Adipocyte (in vitro differentiated cells): ENCODE measurements at regions not wholly inside any gene's neighbourhood (a gene's known extent, or its start where the extent isn't known, plus 50 kb on each side); places are given as distances from the start of the nearest gene placed in this dataset.

Experiments
- DNase-seq: peaks from one replicate; pipeline ENCODE4 v3.0.0-alpha.2; 2015; ENCODE audit warnings: low read depth
- H3K27me3 ChIP-seq: replicated peaks from 2 replicates; pipeline ENCODE4 v1.7.0; 2013; ENCODE audit warnings: mild to moderate bottlenecking, low read length, moderate library complexity; ENCODE audit not compliant: control insufficient read depth, insufficient read depth
- H3K36me3 ChIP-seq: 2 replicates; pipeline ENCODE4 v1.7.0; 2013; ENCODE audit warnings: low read length, mild to moderate bottlenecking, moderate library complexity; ENCODE audit not compliant: control insufficient read depth, insufficient read depth, severe bottlenecking
- H3K4me1 ChIP-seq: 2 replicates; pipeline ENCODE4 v1.7.0; 2013; ENCODE audit warnings: mild to moderate bottlenecking, low read length, moderate library complexity; ENCODE audit not compliant: control insufficient read depth, insufficient read depth
- H3K4me3 ChIP-seq: 2 replicates; pipeline ENCODE4 v1.7.0; 2013; ENCODE audit warnings: mild to moderate bottlenecking, low read length, moderate library complexity
- H3K9ac ChIP-seq: 2 replicates; pipeline ENCODE4 v1.7.0; 2013; ENCODE audit warnings: mild to moderate bottlenecking, low read length, moderate library complexity
- H3K9me3 ChIP-seq: 2 replicates; pipeline ENCODE4 v1.7.0; 2013; ENCODE audit warnings: mild to moderate bottlenecking, low read length, moderate library complexity; ENCODE audit not compliant: control insufficient read depth

DNA sequence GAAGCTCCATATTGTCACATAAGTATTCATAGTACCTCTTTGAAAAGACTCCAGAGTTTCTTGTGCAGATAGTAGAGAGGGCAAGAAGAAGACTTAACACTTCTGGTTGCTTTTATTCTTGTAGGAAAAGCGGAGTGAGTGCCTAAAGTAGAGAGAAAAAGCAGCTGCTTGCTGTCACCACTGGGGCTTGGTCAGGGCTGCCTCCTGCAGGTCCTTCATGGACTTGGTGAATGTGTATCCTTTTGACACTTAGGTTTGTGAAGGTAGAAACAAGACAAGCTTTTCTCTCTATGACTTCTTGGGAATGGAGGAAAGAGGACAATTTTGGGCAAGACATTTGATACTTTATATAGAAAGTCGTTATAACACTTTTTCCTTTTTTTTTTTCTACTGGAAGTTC is 312.8 kb upstream of the FANCL start:
- no peaks in the 10 kb centered on the region for H3K9me3 ChIP-seq
- no peaks in the 10 kb centered on the region for H3K27me3 ChIP-seq
- peak; percentile 2 for DNase-seq
- no peaks in the 10 kb centered on the region for H3K4me1 ChIP-seq
- no peaks in the 10 kb centered on the region for H3K36me3 ChIP-seq
- H3K4me3 ChIP-seq = no peak overlapping the region
- no peak overlapping the region for H3K9ac ChIP-seq

DNA sequence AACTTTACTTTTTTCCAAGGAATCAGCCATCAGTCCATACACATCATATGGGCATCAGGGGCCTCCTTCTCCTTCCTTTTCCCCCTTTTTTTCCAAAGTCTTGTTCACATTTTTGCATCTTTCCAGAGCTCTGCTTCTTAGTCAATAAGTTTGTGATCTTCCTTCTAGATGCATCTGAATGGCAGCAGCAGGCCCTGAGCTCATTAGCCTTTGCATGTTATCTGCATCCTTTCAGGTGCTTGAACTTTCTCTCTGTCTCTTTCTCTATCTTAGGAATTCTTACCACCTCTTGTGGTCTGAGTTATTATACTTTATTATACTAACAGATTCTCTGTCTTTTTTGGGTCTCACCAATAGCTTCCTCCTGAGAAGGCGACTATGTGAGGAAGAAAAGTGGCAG is 312.4 kb upstream of the FANCL start:
- DNase-seq = no peak
- Histone ChIP-seq H3K4me3 (no peak overlapping the region), H3K4me1 (no peaks in the 10 kb centered on the region), H3K36me3 (no peaks in the 10 kb centered on the region), H3K9me3 (no peaks in the 10 kb centered on the region), H3K9ac (no peak overlapping the region), H3K27me3 (no peaks in the 10 kb centered on the region)

DNA sequence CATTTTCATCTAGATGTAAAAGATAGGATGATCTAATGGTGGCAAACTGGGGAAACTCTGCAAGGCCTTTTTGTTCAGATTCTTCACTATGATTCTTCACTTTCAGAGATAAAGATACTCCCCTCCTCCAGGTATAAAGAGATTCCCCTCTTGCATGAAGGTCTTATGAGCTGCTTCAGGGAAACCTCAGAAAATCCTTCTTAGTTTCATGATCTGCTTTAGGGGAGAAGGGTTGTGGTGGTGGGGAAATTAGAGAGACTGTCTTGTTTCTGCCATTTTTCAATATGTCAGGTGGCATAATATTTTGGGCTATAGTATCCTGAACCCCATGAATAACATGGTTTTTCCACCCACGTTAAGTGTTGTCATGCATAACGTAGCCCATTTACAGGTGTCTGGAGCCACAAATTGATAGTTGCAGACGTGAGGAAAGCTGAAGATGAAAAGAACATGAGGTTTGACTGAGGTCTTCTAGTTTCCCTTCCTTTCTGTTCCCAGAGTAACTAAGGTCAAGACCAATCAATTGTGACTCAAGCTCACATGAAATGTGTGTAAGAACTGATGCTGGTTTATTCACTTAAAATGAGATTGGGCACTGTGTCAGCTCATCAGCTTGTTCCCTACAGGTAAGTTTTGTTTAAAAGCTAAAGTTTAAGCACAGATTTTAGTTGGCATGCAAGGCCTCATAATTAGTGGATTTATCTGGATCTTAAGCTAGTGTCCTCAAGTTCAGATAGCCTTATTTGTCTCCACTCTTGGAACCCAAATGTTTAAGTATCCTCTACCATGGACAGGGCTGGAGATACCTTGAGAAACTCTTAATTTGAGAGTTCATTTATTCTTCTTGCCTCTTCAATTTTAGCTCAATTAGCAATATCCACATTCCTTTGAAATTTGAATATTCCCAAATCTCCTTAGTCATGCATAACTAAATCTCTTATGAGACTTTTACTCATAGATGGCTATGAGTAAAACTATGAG is 304.5 kb upstream of the FANCL start:
- DNase-seq = no peak
- no peak overlapping the region for H3K4me3 ChIP-seq
- H3K9me3 ChIP-seq = no peaks in the 10 kb centered on the region
- H3K4me1 ChIP-seq = no peaks in the 10 kb centered on the region
- no peak overlapping the region for H3K9ac ChIP-seq
- H3K27me3 ChIP-seq = no peaks in the 10 kb centered on the region
- H3K36me3 ChIP-seq = no peaks in the 10 kb centered on the region

DNA sequence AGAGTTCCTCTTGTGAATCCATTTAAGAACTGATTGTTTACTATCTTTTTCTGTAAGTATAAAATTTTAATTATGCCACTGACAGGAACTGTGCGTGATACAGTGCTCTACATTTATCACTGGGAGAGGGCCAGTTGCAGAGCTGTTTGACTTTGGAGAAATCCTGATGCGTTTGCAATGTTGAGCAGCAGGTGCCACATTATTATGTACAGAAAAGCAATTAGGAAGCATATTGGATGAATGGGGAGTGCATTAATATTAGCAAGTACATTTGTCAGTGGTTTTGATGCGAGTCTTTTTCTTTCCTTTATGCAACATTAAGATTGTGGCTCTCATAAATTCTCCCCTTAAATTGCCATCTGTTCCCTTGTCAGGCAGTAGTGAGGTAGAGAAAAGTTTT is 302.3 kb upstream of the FANCL start:
- Histone ChIP-seq H3K9me3 (no peaks in the 10 kb centered on the region), H3K36me3 (no peaks in the 10 kb centered on the region), H3K4me1 (peaks cover 8% of the 10 kb centered on the region), H3K9ac (no peak overlapping the region), H3K4me3 (no peak overlapping the region), H3K27me3 (no peaks in the 10 kb centered on the region)
- DNase-seq = no peak

DNA sequence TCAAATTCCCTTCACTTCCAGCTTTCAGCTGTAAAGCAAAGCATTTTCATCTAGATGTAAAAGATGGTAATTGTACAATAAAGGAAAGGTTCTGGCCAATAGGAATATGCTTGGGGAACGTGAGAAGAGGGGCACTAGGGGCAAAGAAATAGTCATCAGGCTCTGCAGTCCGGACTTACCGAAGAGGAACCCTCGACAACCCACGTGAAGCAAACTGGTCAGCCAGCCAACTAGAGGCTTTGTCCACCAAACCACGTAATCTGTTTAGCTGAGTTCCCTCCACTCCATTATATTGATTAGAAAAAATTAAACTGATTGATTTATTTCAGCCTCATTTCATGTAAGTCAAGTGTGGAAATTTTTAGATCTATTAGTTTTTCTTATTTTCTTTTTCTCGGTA is 300.4 kb upstream of the FANCL start:
- no peaks in the 10 kb centered on the region for H3K9me3 ChIP-seq
- no peak overlapping the region for H3K9ac ChIP-seq
- H3K4me1 ChIP-seq = peaks cover 8% of the 10 kb centered on the region
- no peaks in the 10 kb centered on the region for H3K27me3 ChIP-seq
- DNase-seq = no peak
- H3K36me3 ChIP-seq = no peaks in the 10 kb centered on the region
- no peak overlapping the region for H3K4me3 ChIP-seq

DNA sequence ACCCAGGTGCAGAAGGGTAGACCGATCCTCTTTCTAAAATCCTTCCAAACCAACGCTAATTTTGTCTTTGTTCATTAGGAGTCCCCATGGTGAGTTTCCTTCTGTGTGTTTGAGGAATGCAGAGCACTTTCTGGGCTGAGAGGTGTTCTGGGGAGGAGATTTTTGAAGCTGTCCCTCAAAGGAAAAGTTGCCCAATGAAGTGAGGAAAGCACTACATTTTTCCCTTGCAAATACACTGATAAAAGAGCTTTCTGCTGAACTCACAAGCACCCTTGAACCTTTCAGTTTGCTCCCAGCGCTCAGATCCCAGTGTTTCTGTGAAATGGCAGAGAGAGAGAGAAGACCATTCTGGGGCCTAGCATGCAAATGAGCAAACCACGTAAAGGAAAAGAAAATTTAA is 299.6 kb upstream of the FANCL start:
- H3K9ac ChIP-seq = no peak overlapping the region
- H3K36me3 ChIP-seq = no peaks in the 10 kb centered on the region
- H3K9me3 ChIP-seq = no peaks in the 10 kb centered on the region
- H3K4me1 ChIP-seq = peaks cover 8% of the 10 kb centered on the region
- H3K27me3 ChIP-seq = no peaks in the 10 kb centered on the region
- H3K4me3 ChIP-seq = no peak overlapping the region
- no peak for DNase-seq

DNA sequence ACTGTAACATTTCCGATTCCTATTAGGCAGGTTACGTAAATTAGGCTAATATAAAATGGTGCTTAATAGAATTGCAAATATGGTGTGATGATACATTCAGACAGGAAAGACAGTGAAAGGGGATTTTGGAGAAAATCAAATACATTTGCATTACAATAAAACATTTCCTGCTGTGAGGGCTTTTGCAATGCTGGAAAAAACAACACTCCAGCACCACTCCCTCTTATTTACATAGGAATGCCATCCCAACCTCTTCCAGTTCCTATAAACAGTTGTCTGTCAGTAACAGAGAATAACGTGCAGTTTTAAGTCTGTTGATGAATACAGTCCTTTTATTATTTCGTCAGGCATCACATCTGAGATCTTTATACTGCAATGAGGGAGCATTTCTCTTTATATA is 298.8 kb upstream of the FANCL start:
- Histone ChIP-seq H3K4me3 (peak overlapping the region; percentile 34), H3K27me3 (no peaks in the 10 kb centered on the region), H3K4me1 (peaks cover 8% of the 10 kb centered on the region), H3K9me3 (no peaks in the 10 kb centered on the region), H3K36me3 (no peaks in the 10 kb centered on the region), H3K9ac (no peak overlapping the region)
- peak; percentile 3 for DNase-seq

DNA sequence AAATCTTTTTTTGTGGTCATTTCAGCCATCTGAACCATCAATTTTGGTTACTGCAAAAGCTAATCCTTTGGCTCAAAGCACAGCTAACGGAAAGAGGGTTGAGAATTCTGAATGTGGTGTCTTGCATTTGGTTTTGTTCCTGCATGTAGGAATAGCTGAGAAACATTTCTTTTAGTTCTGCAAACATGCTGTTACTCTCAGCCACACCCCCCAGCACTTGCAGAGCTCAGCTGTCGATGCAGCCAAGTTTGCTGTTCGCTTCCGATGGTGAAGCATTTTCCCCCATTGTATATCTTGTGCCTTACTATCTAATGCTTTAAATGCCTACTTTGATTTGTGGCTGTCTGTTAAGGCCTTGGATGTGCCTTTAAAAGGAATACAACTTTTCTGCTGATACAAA is 294.9 kb upstream of the FANCL start:
- H3K4me3 ChIP-seq = no peak overlapping the region

DNA sequence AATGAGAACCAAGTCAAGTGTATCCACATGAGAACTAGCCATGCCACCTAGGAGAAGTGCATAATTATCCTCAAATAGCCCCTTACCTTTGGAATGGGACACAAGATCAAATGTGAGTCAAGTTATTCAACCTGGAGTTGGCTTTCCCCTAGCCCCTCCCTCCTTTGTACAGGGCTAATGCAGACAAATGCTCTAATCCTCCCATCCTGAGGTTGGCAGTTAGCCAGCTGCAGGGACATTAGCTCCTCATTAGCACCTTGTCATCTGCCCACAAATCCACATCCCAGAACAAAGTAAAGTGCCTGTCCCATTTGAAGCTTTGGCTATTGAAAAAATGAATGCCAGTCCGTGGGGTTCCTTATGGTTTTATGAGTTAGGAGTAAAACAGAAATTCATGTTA is 294.1 kb upstream of the FANCL start:
- H3K9ac ChIP-seq = no peak overlapping the region
- H3K27me3 ChIP-seq = no peaks in the 10 kb centered on the region
- peaks cover 8% of the 10 kb centered on the region for H3K4me1 ChIP-seq
- H3K4me3 ChIP-seq = no peak overlapping the region
- no peaks in the 10 kb centered on the region for H3K9me3 ChIP-seq
- no peaks in the 10 kb centered on the region for H3K36me3 ChIP-seq
- no peak for DNase-seq

More for the DNA sequence above, 294.9 kb upstream of the FANCL start:
- Histone ChIP-seq H3K4me1 (peaks cover 8% of the 10 kb centered on the region), H3K36me3 (no peaks in the 10 kb centered on the region), H3K9ac (no peak overlapping the region), H3K27me3 (no peaks in the 10 kb centered on the region), H3K9me3 (no peaks in the 10 kb centered on the region)
- DNase-seq = no peak

DNA sequence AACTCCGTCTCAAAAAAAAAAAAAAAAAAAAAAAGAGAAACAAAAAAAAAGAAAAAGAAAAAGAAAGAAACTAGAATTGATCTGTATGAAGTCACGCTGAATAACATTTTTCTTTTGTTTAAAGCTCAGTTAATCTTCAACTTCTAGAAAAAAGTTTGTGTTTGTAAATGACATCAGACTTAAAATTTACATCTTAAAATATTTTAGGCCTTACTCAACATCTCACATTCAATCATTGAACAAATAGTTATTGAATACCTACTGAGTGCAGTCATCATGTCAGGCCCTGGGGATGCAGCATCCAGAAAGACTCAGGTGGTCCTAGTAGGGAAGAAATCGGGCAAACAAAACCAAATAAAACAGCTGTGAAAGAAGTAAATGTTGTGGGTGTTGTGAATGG is 292.3 kb upstream of the FANCL start:
- Histone ChIP-seq H3K9me3 (no peaks in the 10 kb centered on the region), H3K36me3 (no peaks in the 10 kb centered on the region), H3K27me3 (no peaks in the 10 kb centered on the region), H3K4me3 (no peak overlapping the region), H3K4me1 (no peaks in the 10 kb centered on the region), H3K9ac (no peak overlapping the region)
- no peak for DNase-seq

DNA sequence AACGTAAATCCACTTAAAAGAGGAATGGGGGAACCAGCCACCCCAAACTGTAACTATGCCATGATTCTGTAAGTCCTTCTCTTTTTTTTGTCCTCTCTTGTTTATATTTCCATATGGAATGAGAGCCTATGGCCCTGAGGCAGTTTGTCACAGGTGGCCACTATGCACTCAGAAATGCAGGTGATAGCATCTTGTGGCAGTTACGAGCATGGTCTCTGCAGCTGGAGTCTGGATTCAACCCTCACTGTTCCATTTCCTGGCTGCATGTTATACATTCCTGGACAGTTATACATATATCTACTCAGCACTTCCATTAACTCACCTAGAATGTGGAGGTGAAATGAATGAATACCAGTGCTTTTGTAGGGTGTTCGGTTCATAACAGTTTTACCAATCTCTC is 291.5 kb upstream of the FANCL start:
- Histone ChIP-seq H3K4me1 (no peaks in the 10 kb centered on the region), H3K27me3 (no peaks in the 10 kb centered on the region), H3K9ac (no peak overlapping the region), H3K36me3 (no peaks in the 10 kb centered on the region), H3K9me3 (no peaks in the 10 kb centered on the region), H3K4me3 (no peak overlapping the region)
- DNase-seq = no peak

DNA sequence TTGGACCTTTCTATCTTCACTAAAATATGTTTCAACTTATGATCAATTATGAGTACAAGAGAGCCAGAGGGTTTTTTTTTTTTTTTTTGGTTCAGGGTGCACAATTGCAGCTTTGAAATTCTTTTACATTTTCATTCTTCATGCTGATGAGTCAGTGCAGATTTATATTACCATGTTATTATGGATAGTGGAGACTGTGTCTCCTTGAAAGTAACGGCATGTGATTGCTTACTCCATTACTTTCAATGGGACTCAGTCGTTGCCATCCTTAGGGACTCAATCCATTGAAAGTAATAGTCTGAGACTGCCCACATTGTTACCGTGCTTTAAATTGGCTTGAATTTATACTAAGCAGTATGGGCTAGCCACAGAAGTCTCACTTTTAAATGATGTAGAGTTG is 286.5 kb upstream of the FANCL start:
- Histone ChIP-seq H3K4me3 (no peak overlapping the region), H3K9me3 (no peaks in the 10 kb centered on the region), H3K27me3 (no peaks in the 10 kb centered on the region), H3K4me1 (no peaks in the 10 kb centered on the region), H3K36me3 (no peaks in the 10 kb centered on the region), H3K9ac (no peak overlapping the region)
- DNase-seq = no peak
